NCI-H460 (cell line): ENCODE measurements at regions not wholly inside any gene's neighbourhood (a gene's known extent, or its start where the extent isn't known, plus 50 kb on each side); places are given as distances from the start of the nearest gene placed in this dataset.

Experiments used
- DNase-seq: peaks from one replicate; pipeline ENCODE4 v3.0.0-alpha.2; 2016; ENCODE audit warnings: low read depth; ENCODE audit errors: extremely low read depth

- no peak for DNase-seq
Observed at GRCh38 chr13:97629601-97630272, 195.8 kb downstream of the RAP2A start.

- no peak for DNase-seq
Observed at GRCh38 chr13:97630725-97631124, 196.8 kb downstream of the RAP2A start.

GRCh38 chr13:97631158-97631557, 197.2 kb downstream of the RAP2A start:
- no peak for DNase-seq

GRCh38 chr13:97639236-97639635, 205.3 kb downstream of the RAP2A start:
- no peak for DNase-seq

- DNase-seq, result no peak
Observed at GRCh38 chr13:97640268-97640667, 206.3 kb downstream of the RAP2A start.

- DNase-seq, result no peak
Observed at GRCh38 chr13:97648171-97648880, 214.4 kb downstream of the RAP2A start.

- no peak for DNase-seq
Observed at GRCh38 chr13:97648881-97649224, 214.9 kb downstream of the RAP2A start.

- no peak for DNase-seq
Observed at GRCh38 chr13:97653443-97654140, 219.6 kb downstream of the RAP2A start.

- DNase-seq, result no peak
Observed at GRCh38 chr13:97654236-97654635, 220.3 kb downstream of the RAP2A start.

GRCh38 chr13:97658556-97658955, 224.6 kb downstream of the RAP2A start:
- DNase-seq, result no peak

- no peak for DNase-seq
Observed at GRCh38 chr13:97659602-97660001, 225.6 kb downstream of the RAP2A start.

- DNase-seq, result no peak
Observed at GRCh38 chr13:97660594-97661260, 226.8 kb downstream of the RAP2A start.

- DNase-seq, result no peak
Observed at GRCh38 chr13:97686594-97686993, 252.6 kb downstream of the RAP2A start.

GRCh38 chr13:97692628-97693027, 258.7 kb downstream of the RAP2A start:
- DNase-seq, result no peak

- no peak for DNase-seq
Observed at GRCh38 chr13:97695684-97696083, 257.8 kb upstream of the IPO5 start.

GRCh38 chr13:97696921-97697320, 256.6 kb upstream of the IPO5 start:
- DNase-seq, result no peak

GRCh38 chr13:97700306-97700848, 253.1 kb upstream of the IPO5 start:
- no peak for DNase-seq

- no peak for DNase-seq
Observed at GRCh38 chr13:97702614-97703013, 250.9 kb upstream of the IPO5 start.

- no peak for DNase-seq
Observed at GRCh38 chr13:97710797-97711196, 242.7 kb upstream of the IPO5 start.

GRCh38 chr13:97712770-97713169, 240.7 kb upstream of the IPO5 start:
- no peak for DNase-seq

- DNase-seq, result no peak
Observed at GRCh38 chr13:97715763-97716162, 237.7 kb upstream of the IPO5 start.
